ENCODE measurements at regions not wholly inside any gene's neighbourhood (a gene's known extent, or its start where the extent isn't known, plus 50 kb on each side); places are given as distances from the start of the nearest gene placed in this dataset.
"Not testable (repeated sequence)": the region's sequence is repeated elsewhere in the genome, so short reads cannot be mapped to it uniquely, and the experiment has no call there.

DNA sequence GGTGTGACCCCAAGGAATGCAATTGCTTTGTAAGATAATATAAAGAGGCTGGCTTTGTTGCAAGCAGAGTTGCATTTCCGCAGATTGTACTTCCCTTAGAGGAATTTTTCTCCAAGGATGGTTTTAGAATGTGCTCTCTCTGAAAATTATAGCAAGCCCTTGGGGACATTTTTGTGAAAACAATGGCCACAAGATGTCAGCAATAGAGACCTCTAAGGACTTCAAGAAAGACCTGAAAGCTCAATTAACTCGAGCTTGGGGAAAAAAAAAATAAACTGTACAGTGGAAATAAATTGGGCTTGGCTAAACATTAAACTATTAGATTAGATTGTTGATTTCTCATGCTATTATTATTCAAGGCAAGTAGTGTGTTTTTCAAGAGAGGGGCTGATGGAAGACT, 81.3 kb upstream of the KYNU start:
- H3K4me3 ChIP-seq, result no peak overlapping the region
- no peaks in the 10 kb centered on the region for H3K36me3 ChIP-seq
- H3K27ac ChIP-seq, result no peak overlapping the region
- H3K27me3 ChIP-seq, result no peaks in the 10 kb centered on the region
- no peaks in the 10 kb centered on the region for H3K9me3 ChIP-seq
- H3K4me1 ChIP-seq, result no peaks in the 10 kb centered on the region
- 54% methylated on average over 2 of the region's 2 CpGs for WGBS
- DNase-seq (ENCODE audit: low spot score in 2 of 2), result no peak
- TF ChIP-seq POLR2AphosphoS5 (IDR thresholded peaks at IDR 0.05) (no peak), EP300 (IDR thresholded peaks at IDR 0.05) (no peak), POLR2A (IDR thresholded peaks at IDR 0.05) (no peak)
- TF ChIP-seq, protein P1, sequence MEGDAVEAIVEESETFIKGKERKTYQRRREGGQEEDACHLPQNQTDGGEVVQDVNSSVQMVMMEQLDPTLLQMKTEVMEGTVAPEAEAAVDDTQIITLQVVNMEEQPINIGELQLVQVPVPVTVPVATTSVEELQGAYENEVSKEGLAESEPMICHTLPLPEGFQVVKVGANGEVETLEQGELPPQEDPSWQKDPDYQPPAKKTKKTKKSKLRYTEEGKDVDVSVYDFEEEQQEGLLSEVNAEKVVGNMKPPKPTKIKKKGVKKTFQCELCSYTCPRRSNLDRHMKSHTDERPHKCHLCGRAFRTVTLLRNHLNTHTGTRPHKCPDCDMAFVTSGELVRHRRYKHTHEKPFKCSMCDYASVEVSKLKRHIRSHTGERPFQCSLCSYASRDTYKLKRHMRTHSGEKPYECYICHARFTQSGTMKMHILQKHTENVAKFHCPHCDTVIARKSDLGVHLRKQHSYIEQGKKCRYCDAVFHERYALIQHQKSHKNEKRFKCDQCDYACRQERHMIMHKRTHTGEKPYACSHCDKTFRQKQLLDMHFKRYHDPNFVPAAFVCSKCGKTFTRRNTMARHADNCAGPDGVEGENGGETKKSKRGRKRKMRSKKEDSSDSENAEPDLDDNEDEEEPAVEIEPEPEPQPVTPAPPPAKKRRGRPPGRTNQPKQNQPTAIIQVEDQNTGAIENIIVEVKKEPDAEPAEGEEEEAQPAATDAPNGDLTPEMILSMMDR (IDR thresholded peaks at IDR 0.05), result no peak

DNA sequence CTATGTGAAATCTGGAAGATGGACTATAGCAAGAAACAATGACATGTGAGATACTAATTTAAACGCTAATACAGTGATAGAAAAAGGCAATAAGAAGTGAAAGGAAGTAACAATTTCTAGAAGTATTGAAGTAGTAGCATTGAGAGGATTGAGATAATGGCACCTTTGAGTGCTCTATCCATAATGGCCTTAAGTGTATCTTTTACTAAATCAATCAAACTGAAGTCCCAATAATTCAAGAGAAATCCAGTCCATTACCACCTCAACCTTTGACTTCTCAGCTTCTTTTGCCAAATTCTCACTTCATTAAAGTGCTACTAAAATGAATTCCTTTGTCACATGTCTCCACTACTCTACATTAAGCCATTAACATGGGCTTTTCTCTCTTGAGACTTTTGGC, 82.6 kb upstream of the KYNU start:
- 89% methylated on average over 1 of the region's 1 CpG for WGBS
- no peak overlapping the region for H3K27ac ChIP-seq
- H3K4me1 ChIP-seq, result no peaks in the 10 kb centered on the region
- H3K9me3 ChIP-seq, result no peaks in the 10 kb centered on the region
- H3K27me3 ChIP-seq, result no peaks in the 10 kb centered on the region
- H3K36me3 ChIP-seq, result no peaks in the 10 kb centered on the region
- no peak overlapping the region for H3K4me3 ChIP-seq
- DNase-seq (ENCODE audit: low spot score in 2 of 2), result no peak
- TF ChIP-seq EP300 (IDR thresholded peaks at IDR 0.05) (no peak), POLR2AphosphoS5 (IDR thresholded peaks at IDR 0.05) (no peak), POLR2A (IDR thresholded peaks at IDR 0.05) (no peak)
- TF ChIP-seq, protein P1 (IDR thresholded peaks at IDR 0.05), result no peak

DNA sequence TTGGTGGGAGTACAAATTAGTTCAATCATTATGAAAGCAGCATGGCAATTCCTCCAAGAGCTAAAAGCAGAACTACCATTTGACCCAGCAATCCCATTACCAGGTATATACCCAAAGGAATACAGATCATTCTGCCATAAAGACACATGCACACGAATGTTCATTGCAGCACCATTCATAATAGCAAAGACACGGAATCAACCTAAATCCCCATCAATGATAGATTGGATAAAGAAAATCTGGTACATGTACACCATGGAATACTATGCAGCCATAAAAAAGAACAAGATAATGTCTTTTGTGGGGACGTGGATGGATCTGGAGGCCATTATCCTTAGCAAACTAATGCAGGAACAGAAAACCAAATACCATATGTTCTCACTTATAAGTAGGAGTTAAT, 85.1 kb upstream of the KYNU start:
- H3K9me3 ChIP-seq; H3K4me1 ChIP-seq; H3K4me3 ChIP-seq; H3K27ac ChIP-seq; DNase-seq (ENCODE audit: low spot score in 2 of 2); H3K27me3 ChIP-seq; H3K36me3 ChIP-seq: not testable (repeated sequence)
- WGBS, result 82% methylated on average over 3 of the region's 3 CpGs

DNA sequence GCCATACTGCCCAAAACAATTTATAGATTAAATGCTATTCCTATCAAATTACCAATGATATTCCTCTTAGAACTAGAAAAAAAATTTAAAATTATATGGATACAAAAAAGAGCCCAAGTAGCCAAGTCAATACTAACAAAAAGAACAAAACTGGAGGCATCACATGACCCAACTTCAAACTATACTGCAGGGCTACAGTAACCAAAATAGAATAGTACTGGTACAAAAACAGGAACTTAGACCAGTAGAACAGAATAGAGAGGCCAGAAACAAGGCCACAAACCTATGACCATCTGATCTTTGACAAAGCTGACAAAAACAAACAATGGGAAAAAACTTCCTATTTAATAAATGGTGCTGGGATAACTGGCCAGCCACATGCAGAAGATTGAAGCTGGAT, 86.1 kb upstream of the KYNU start:
- Histone ChIP-seq H3K9me3 (no peaks in the 10 kb centered on the region), H3K27ac (no peak overlapping the region), H3K27me3 (no peaks in the 10 kb centered on the region), H3K36me3 (no peaks in the 10 kb centered on the region), H3K4me1 (no peaks in the 10 kb centered on the region), H3K4me3 (no peak overlapping the region)
- DNase-seq (ENCODE audit: low spot score in 2 of 2), result no peak
- no peak for TF ChIP-seq POLR2A (IDR thresholded peaks at IDR 0.05)
- no peak for TF ChIP-seq POLR2AphosphoS5 (IDR thresholded peaks at IDR 0.05)

DNA sequence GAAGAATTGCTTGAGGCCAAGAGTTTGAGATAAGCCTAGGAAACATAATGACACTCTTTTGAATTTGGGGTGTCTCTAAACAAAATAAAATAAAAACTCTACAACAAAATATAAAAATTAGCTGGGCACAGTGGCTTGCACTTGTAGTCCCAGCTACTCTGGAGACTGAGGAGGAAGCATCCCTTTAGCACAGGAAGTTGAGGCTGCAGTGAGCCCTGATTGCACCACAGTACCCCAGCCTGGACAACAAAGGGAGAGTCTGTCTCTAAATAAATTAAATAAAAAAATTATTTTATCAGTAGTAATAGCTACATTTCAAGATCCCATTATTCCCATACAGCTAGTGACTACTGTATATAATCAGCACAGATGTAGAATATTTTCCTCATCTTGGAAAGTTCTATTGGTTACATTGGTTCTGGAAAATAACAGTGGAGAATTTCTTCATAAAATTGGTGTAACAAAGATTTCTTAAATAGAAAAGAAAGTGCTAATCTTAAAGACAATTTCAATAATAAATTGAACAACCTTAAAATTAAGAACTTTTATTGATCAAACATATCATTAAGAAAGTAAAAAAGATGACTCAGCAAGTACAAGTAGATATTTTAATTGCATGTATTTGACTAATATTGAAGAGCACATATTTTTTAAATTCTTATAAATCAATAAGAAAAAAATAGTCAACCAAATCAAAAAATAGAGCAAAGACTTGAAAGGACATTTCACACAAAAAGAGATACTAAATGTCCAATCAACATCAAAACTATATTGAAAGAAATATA, 90.4 kb upstream of the KYNU start:
- no peak for DNase-seq (ENCODE audit: low spot score in 2 of 2)

DNA sequence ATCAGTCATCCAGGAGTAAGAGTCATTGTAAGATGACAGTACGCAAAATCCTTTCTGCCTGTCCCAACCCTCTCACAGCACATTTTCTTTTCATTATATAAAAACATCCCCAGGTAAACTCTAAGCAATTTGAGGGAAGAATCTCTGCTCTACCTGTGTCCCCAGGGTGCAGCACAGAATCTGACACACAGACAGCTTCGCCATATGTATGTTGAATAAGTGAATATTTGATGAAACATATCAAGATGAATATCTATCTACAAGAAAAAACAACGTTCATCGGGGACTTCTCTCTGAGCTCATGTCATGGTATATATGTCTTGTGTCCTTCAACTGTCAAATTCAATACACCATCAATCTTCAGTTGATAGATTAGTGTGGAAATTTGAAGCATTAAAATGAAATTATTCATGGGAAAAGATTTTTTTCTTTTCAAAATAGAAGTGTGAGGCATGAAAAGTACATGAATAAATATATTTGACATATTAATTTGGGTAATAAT, 94.5 kb upstream of the KYNU start:
- Histone ChIP-seq H3K4me3 (no peak overlapping the region), H3K9me3 (no peaks in the 10 kb centered on the region), H3K4me1 (no peaks in the 10 kb centered on the region), H3K36me3 (no peaks in the 10 kb centered on the region), H3K27ac (no peak overlapping the region), H3K27me3 (no peaks in the 10 kb centered on the region)
- TF ChIP-seq POLR2AphosphoS5 (IDR thresholded peaks at IDR 0.05) (no peak), EP300 (IDR thresholded peaks at IDR 0.05) (no peak), POLR2A (IDR thresholded peaks at IDR 0.05) (no peak)
- TF ChIP-seq, protein P1 (IDR thresholded peaks at IDR 0.05), result no peak
- DNase-seq (ENCODE audit: low spot score in 2 of 2), result no peak
- WGBS, result 77% methylated on average over 4 of the region's 4 CpGs

More for the DNA sequence above, 90.4 kb upstream of the KYNU start:
- TF ChIP-seq POLR2A (IDR thresholded peaks at IDR 0.05) (no peak), EP300 (IDR thresholded peaks at IDR 0.05) (no peak)
- TF ChIP-seq, protein P1 (IDR thresholded peaks at IDR 0.05), result no peak
- Histone ChIP-seq H3K36me3 (no peaks in the 10 kb centered on the region), H3K27ac (no peak overlapping the region), H3K9me3 (no peaks in the 10 kb centered on the region), H3K4me3 (no peak overlapping the region), H3K4me1 (no peaks in the 10 kb centered on the region), H3K27me3 (no peaks in the 10 kb centered on the region)
